Activated CD4-positive, alpha-beta T cell treated with anti-CD3 and anti-CD28 coated beads, Interleukin-2, amount 10 ng/mL, durations not matched to agents 7 days and 5 days (primary cell): ENCODE measurements at regions not wholly inside any gene's neighbourhood (a gene's known extent, or its start where the extent isn't known, plus 50 kb on each side); places are given as distances from the start of the nearest gene placed in this dataset.

Experiments
- CTCF ChIA-PET: fragments of 350-600 bp; sonication (Branson Sonifier 250); formaldehyde crosslinking; loops from one replicate; lab custom pipeline; 2021; ENCODE audit warnings: antibody characterized with exemption; lab: Charles Lee
- POLR2A ChIA-PET: fragments of 350-600 bp; sonication (Branson Sonifier 250); formaldehyde crosslinking; loops from one replicate; lab custom pipeline; 2021; ENCODE audit warnings: antibody characterized with exemption; lab: Charles Lee
- DNase-seq: peaks from one replicate; pipeline ENCODE4 v3.0.0-alpha.2; 2020
- H3K27ac Mint-ChIP-seq: one replicate; pipeline ENCODE4 v1.8.0; 2021; ENCODE audit warnings: mild to moderate bottlenecking, moderate library complexity, mixed read lengths
- H3K27me3 Mint-ChIP-seq: one replicate; pipeline ENCODE4 v1.8.0; 2021; ENCODE audit warnings: mixed read lengths
- H3K36me3 Mint-ChIP-seq: one replicate; pipeline ENCODE4 v1.8.0; 2021; ENCODE audit warnings: low read depth, mixed read lengths
- H3K4me1 Mint-ChIP-seq: one replicate; pipeline ENCODE4 v1.8.0; 2021; ENCODE audit warnings: mixed read lengths
- H3K4me3 Mint-ChIP-seq: one replicate; pipeline ENCODE4 v1.8.0; 2021; ENCODE audit warnings: mild to moderate bottlenecking, moderate library complexity, mixed read lengths
- H3K9me3 Mint-ChIP-seq: one replicate; pipeline ENCODE4 v1.8.0; 2021; ENCODE audit warnings: mixed read lengths

DNA sequence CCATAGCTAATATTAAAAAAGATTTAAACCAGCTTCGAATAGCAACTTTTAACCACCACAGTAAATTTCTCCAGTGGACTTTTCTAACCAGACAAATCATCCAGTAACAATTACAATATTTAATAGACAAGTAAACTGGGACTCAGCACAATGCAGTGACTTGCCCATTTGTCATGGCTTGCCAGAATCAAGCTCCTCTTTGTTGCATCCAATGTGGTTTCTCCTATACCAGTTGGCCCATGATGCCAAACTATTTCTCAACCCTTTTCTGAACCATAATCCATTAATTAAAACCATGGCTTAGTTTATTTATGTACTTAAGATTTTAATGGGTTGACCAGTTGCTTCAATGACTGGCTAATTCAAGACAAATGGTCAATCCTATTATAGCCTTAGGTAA lies 64.4 kb downstream of the DIO2 start:
- peaks cover 2% of the 10 kb centered on the region for H3K9me3 Mint-ChIP-seq
- H3K4me3 Mint-ChIP-seq, result no peak overlapping the region
- no peak for DNase-seq
- ChIA-PET CTCF (no interaction called here), POLR2A (no interaction called here)
- H3K4me1 Mint-ChIP-seq, result no peaks in the 10 kb centered on the region
- no peaks in the 10 kb centered on the region for H3K36me3 Mint-ChIP-seq
- H3K27me3 Mint-ChIP-seq, result no peaks in the 10 kb centered on the region
- no peak overlapping the region for H3K27ac Mint-ChIP-seq

DNA sequence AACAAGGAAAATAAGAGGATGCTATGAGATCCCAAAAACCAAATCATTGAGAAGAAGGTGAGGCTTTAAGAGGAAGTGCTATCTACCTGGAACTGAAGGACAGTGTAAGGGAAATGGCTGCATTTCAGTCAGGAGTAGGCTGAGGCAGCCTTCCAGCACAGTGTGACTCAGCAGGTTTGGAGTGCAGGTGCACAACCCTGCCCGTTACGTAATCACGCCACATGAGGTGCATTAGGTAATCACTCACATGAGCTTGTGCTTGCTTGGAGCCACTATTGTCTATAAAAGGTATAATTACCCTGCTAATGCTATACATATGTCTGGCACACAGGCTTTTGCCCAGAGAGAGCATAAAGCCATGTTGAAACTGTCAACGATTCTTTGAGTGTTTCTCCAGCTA lies 74.9 kb downstream of the DIO2 start:
- Mint-ChIP-seq H3K27me3 (no peaks in the 10 kb centered on the region), H3K9me3 (peaks cover 26% of the 10 kb centered on the region), H3K27ac (no peak overlapping the region), H3K4me1 (no peaks in the 10 kb centered on the region), H3K36me3 (no peaks in the 10 kb centered on the region), H3K4me3 (no peak overlapping the region)
- POLR2A ChIA-PET, result no interaction called here
- DNase-seq, result no peak
- CTCF ChIA-PET, result no interaction called here

DNA sequence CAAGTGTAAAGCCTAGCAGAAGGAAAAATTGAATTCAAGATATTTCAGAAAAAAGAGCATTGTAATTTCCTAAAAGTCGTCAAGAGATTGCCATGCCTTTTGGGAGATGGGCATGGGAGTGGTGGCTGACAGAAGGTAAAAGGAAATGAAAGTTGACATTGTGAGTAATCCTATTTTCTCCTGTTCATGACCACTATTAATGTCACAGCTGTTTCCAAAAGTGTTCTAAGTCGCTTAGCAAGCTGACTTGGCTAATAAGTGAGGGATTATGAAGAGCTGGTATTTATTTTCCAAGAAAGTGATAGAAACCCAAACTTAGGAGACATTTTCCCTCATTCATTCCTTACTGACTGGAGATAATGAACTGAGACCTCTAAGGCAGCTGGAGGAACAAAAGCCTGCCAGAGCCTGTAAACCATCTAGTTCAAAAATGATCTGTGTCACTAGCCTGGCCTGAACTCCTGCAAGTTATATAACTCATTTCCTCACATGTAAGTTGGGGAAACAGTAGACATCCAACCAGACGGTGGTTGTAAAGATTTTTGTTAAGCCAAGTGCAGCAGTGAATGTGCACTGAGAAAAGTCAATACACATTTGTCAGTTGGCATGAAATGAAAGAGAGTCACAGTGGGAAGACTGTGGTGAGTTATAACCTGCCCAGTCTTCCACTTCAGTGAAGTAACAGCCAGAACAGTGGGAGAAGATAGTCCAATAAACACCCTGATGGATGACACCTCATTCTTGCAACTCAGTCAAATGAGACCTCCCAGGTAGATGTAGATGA lies 75.8 kb downstream of the DIO2 start:
- ChIA-PET POLR2A (no interaction called here), CTCF (no interaction called here)
- H3K27me3 Mint-ChIP-seq, result no peaks in the 10 kb centered on the region
- H3K36me3 Mint-ChIP-seq, result no peaks in the 10 kb centered on the region
- H3K27ac Mint-ChIP-seq, result no peak overlapping the region
- peaks cover 26% of the 10 kb centered on the region for H3K9me3 Mint-ChIP-seq
- no peak for DNase-seq
- no peak overlapping the region for H3K4me3 Mint-ChIP-seq
- no peaks in the 10 kb centered on the region for H3K4me1 Mint-ChIP-seq

DNA sequence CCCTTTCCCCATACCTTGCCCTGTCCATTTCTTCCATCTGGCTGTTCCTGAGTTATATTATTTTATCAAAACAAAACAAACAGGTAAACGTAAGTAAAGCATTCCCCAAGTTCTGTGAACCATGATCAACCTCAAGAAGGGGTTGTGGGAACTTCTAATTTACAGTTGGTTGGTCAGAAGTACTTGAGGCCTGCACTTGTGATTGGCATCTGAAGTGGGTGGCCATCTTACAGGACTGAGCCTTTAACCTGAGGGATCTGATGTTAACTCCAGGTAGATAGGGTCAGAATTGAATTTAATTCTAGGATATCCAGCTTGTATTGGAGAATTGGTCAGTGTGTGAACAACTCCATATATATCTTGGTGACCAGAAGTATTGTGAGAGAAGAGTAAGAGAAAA lies 77.0 kb downstream of the DIO2 start:
- ChIA-PET POLR2A (no interaction called here), CTCF (no interaction called here)
- H3K4me1 Mint-ChIP-seq, result no peaks in the 10 kb centered on the region
- H3K9me3 Mint-ChIP-seq, result peaks cover 26% of the 10 kb centered on the region
- H3K27ac Mint-ChIP-seq, result no peak overlapping the region
- DNase-seq, result no peak
- no peaks in the 10 kb centered on the region for H3K27me3 Mint-ChIP-seq
- H3K4me3 Mint-ChIP-seq, result no peak overlapping the region
- H3K36me3 Mint-ChIP-seq, result no peaks in the 10 kb centered on the region

DNA sequence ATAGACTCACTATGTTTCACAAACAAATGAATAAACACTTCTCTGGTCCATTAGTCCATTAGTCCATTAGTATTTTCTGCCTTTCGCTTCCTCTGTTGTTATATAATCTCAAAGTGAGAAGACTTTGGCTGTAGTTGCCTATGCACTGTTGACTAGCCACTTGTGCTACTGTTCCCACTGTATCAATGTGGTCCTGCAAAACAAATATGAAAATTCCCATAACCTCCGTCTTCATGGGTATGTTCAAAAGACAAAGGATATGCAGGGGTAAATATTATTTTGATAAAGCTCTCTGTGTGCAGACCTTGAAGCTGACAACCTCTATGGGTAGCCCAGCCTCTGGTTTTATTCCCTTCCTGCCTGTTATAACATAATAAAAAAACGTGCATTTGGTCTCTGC lies 77.8 kb downstream of the DIO2 start:
- Mint-ChIP-seq H3K4me1 (no peaks in the 10 kb centered on the region), H3K27ac (no peak overlapping the region), H3K9me3 (peaks cover 30% of the 10 kb centered on the region), H3K4me3 (no peak overlapping the region), H3K27me3 (no peaks in the 10 kb centered on the region), H3K36me3 (no peaks in the 10 kb centered on the region)
- CTCF ChIA-PET, result no interaction called here
- no peak for DNase-seq
- POLR2A ChIA-PET, result no interaction called here

DNA sequence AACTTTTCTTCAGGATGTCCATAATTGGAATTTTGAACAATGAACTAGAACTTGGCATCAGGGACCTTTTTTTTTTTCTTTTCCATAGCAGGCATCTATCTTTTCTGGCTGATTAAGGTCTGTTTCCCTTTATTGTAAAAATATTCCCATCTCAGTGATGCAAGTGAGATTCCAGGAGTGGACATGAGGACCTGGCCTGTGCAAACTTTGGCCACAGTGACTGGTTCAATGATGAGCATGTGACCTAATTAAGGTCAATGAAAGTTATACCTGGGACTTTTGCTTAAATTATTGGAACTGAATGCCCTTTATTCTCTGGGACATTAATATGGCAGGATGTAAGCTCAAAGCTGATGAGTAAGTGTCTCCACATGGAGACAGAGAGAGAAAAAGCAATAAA lies 83.8 kb downstream of the DIO2 start:
- ChIA-PET POLR2A (no interaction called here), CTCF (no interaction called here)
- H3K4me3 Mint-ChIP-seq, result no peak overlapping the region
- peaks cover 8% of the 10 kb centered on the region for H3K9me3 Mint-ChIP-seq
- H3K4me1 Mint-ChIP-seq, result no peaks in the 10 kb centered on the region
- no peaks in the 10 kb centered on the region for H3K36me3 Mint-ChIP-seq
- H3K27me3 Mint-ChIP-seq, result no peaks in the 10 kb centered on the region
- no peak for DNase-seq
- no peak overlapping the region for H3K27ac Mint-ChIP-seq

DNA sequence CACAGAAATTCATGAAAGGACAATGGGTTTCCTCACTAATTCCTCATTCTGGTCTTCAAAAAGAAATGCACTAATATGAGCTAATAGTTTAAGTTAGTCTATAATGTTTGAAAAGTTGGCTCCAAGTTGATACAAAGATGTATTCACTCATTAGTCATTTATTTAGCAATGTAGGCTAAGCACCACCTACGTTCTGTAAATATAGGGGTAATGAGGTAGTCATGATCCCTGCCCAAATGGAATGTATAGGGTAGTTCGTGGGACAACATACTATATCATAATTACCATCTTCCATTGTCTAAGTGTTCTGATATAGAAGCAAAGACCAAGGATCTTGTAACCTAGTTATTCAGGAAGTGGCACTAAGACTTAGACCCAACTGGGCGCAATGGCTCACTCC lies 86.5 kb downstream of the DIO2 start:
- Mint-ChIP-seq H3K27me3 (no peaks in the 10 kb centered on the region), H3K27ac (no peak overlapping the region), H3K36me3 (no peaks in the 10 kb centered on the region), H3K9me3 (peaks cover 8% of the 10 kb centered on the region), H3K4me1 (no peaks in the 10 kb centered on the region), H3K4me3 (no peak overlapping the region)
- ChIA-PET POLR2A (no interaction called here), CTCF (no interaction called here)
- no peak for DNase-seq

DNA sequence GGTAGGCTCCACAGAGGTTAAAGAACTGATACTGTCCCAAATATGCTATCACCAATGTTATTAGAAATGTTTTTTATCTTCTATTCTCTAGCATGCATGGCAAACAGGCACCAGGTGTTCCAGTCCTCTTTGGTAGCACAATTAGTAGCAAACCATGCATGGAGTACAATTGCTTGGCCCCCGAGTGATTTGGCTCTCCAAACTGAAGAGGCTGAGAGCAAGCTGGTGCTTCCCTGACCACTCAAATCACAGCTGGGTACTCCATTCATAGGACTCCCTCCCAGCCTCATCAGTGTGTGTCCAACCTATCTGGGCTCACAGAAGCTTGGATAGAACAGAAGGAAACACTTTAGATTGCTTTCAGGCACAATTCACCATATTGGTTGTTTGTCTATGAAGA lies 93.4 kb downstream of the DIO2 start:
- H3K9me3 Mint-ChIP-seq, result peaks cover 2% of the 10 kb centered on the region
- no peak overlapping the region for H3K4me3 Mint-ChIP-seq
- no peaks in the 10 kb centered on the region for H3K27me3 Mint-ChIP-seq
- CTCF ChIA-PET, result no interaction called here
- no peak overlapping the region for H3K27ac Mint-ChIP-seq
- DNase-seq, result no peak
- POLR2A ChIA-PET, result no interaction called here
- H3K36me3 Mint-ChIP-seq, result no peaks in the 10 kb centered on the region
- H3K4me1 Mint-ChIP-seq, result no peaks in the 10 kb centered on the region

DNA sequence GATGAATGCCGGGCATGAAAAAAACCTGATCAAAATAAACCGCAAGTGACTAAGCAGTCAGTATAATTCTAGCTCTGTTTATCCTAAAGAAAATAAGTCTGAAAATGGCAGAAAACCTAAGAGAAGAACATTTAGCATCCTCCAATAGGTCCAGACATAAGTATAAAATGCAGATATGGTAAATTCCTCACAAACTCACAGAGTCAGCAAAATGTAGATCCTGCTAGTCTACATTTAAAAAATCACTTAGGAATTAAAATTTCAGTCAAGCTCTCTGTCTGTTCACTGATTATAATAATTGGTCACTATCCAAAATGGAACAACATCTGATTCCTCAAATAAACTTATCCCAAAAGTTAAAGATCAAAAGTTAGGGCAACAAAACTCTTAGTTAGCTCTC lies 95.1 kb downstream of the DIO2 start:
- Mint-ChIP-seq H3K4me3 (no peak overlapping the region), H3K4me1 (no peaks in the 10 kb centered on the region), H3K9me3 (peaks cover 2% of the 10 kb centered on the region), H3K36me3 (no peaks in the 10 kb centered on the region), H3K27me3 (no peaks in the 10 kb centered on the region), H3K27ac (no peak overlapping the region)
- ChIA-PET CTCF (no interaction called here), POLR2A (no interaction called here)
- DNase-seq, result no peak

DNA sequence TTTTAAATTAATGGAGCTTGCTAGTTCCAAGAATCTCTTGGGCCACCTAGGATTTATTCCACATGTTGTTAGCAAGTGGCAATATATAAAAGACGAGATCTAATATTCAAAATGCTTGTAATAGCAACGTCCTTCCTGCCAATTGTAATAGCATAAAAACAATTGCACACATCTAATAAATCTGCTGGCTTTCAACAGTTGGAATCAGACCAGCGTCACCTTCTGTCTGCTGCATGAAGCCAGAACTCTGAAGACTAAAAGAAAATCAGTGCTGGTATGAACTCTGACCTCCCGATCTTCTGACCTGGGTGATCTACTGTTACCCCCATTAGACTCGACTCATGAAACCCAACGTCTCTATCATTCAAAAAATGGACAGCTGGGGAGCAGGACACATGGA lies 100.6 kb downstream of the DIO2 start:
- DNase-seq, result no peak
- ChIA-PET POLR2A (no interaction called here), CTCF (no interaction called here)
- no peak overlapping the region for H3K4me3 Mint-ChIP-seq
- H3K27me3 Mint-ChIP-seq, result no peaks in the 10 kb centered on the region
- H3K9me3 Mint-ChIP-seq, result no peaks in the 10 kb centered on the region
- H3K36me3 Mint-ChIP-seq, result no peaks in the 10 kb centered on the region
- no peaks in the 10 kb centered on the region for H3K4me1 Mint-ChIP-seq
- no peak overlapping the region for H3K27ac Mint-ChIP-seq

DNA sequence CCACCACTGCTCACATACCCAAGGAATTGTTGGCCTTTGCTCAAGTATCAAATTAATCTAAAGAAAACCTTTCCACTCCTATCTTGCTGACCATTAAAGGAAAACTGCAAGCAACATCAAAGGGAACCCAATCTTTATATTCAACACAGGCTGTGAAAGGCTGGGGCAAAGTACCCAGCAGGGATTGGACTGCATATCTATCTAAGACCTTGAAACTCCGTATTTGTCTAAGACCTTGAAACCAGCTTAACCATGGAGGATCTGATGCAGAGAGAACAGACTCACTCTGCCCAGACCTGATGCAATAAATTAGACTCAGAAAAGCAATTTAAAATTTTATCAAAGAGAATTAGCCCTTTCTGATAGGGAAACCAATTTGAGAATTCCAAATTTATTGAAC lies 102.2 kb downstream of the DIO2 start:
- no peak overlapping the region for H3K4me3 Mint-ChIP-seq
- no peaks in the 10 kb centered on the region for H3K27me3 Mint-ChIP-seq
- ChIA-PET CTCF (no interaction called here), POLR2A (no interaction called here)
- no peaks in the 10 kb centered on the region for H3K36me3 Mint-ChIP-seq
- H3K27ac Mint-ChIP-seq, result no peak overlapping the region
- H3K4me1 Mint-ChIP-seq, result no peaks in the 10 kb centered on the region
- H3K9me3 Mint-ChIP-seq, result no peaks in the 10 kb centered on the region
- no peak for DNase-seq

DNA sequence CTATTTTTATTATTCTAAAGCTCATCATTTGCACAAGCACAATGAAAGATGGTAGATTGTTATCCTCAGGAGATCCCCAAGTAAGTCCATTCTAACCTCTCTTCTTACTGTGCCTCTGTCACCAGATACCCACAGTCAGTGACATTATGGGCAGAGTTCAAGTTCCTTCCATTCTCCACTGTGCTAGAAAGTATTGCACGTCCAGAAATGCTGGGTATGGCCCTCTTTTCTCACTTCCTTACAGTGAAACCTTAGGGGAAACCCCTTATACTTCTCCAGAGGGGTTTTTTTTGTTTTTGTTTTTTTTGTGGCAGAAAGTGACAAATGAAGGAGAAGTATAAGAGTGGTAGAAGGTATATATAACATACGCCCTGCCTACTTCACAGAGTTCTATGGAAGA lies 102.9 kb downstream of the DIO2 start:
- Mint-ChIP-seq H3K9me3 (no peaks in the 10 kb centered on the region), H3K4me1 (no peaks in the 10 kb centered on the region), H3K27me3 (no peaks in the 10 kb centered on the region), H3K36me3 (no peaks in the 10 kb centered on the region), H3K4me3 (no peak overlapping the region), H3K27ac (no peak overlapping the region)
- ChIA-PET CTCF (interaction anchor here (0.6 kb wide), 1 partner anchor 9 kb away, joined by 4 read pairs; no protein-coding TSS in a partner anchor), POLR2A (no interaction called here)
- no peak for DNase-seq

DNA sequence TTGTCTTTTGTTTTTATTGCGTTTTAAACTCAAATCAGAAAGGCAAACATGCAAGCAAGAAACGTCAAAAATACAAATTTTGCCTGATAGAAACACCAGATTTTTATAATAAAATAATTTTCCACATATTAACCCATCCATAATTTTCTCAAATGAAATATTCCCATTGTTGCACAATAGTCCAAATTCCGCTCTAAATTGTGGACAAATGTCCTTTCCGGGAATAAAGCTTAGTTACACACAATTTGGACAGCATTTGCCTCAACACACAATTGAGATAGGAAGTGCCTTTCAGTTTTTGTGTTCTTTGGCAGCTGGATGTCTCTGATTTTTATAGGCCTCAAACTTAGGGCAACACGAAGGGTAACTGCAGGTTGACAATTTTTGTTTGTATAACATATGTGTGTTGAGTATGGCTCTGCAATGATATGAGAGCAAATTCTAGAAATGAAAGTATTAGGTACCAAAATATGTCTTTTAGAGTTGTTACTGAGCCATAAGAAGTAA lies 105.8 kb downstream of the DIO2 start:
- ChIA-PET POLR2A (no interaction called here), CTCF (no interaction called here)
- no peaks in the 10 kb centered on the region for H3K4me1 Mint-ChIP-seq
- no peak for DNase-seq
- H3K36me3 Mint-ChIP-seq, result no peaks in the 10 kb centered on the region
- no peak overlapping the region for H3K4me3 Mint-ChIP-seq
- H3K27me3 Mint-ChIP-seq, result no peaks in the 10 kb centered on the region
- no peak overlapping the region for H3K27ac Mint-ChIP-seq
- no peaks in the 10 kb centered on the region for H3K9me3 Mint-ChIP-seq

DNA sequence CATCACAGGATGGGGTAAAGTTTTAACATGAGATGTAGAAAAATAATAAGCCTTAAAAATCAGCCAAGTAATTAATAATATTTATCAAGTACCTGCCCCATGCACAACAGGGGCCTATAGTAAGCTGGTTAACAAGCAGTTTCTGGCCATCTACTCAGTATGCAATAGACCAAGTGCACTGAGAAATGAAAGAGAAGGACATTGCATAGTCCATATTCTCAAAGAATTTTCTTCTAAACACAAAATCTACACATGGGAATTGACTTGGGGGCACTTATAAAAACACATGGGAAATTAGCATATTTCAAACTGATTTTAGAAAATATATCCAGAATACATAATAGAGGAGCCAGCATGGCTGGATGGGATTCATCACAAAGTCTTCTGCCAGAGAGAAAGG lies 109.5 kb downstream of the DIO2 start:
- Mint-ChIP-seq H3K9me3 (no peaks in the 10 kb centered on the region), H3K36me3 (no peaks in the 10 kb centered on the region), H3K27ac (no peak overlapping the region), H3K27me3 (no peaks in the 10 kb centered on the region), H3K4me3 (no peak overlapping the region), H3K4me1 (no peaks in the 10 kb centered on the region)
- no peak for DNase-seq
- POLR2A ChIA-PET, result no interaction called here
- CTCF ChIA-PET, result no interaction called here
